Right kidney (tissue), 1 donor: ENCODE measurements at regions not wholly inside any gene's neighbourhood (a gene's known extent, or its start where the extent isn't known, plus 50 kb on each side); places are given as distances from the start of the nearest gene placed in this dataset.

ENCODE experiments used
- DNase-seq: peaks from one replicate; pipeline ENCODE4 v3.0.0-alpha.2; 2016

DNA sequence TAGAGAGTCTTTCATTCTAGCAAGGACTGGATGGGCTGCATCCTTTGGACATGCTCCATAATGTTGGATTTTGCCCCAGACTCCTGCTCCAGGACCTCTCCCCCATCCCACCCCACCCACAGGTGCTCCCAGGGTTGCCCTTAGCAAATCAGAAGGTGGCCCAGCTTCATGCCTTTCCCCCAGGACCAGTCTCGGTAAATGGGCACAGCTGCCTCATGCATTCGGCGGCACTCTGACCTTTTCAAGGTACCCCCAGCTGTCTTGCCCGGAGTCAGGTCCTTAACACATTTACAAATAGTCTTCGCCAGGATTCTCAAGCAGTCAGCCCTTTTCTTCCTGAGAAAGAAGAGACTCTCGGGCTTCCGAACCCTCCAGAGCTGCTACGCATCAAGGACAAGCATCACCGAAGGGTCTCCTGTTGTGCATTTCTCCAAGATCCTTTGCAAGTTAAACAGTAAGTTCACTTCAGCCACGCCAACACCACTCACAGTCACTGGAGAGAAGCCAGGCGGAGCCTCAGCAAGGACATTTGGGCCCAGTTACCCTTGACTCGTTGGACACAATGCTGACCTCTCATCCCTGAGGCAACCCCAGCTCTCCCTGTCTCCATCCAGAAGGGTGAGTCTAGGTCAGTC is 287.8 kb downstream of the FAM43A start:
- no peak for DNase-seq

DNA sequence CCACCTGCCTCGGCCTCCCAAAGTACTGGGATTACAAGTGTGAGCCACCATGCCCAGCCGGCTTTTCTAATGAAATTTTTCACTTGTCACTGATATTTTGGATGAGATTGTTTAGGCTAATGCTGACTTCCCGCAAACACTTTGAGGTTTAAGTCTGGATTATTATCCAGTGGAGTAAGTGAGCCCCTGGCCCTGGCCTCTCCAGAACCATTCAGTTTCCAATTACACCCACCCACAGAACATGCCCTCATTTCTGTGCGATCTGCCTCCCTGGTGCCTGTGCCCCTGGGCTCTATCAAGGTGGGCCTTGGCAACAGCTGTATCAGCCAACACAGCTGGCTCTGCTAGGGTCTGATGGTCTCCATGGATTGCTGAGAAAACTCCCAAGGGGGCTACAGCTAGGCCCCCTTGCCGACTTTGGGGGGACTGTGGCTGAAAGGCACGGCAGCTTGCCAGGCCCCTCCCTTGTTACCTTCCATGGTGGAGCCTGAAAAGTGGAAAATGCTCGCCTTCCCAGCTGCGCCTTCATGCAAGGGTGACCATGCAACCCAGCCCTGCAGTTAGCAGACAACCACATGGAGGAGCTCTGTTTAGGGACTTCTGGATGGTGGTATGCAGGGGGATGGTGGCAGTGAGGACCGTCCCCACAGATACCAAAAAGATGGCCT is 288.9 kb downstream of the FAM43A start:
- DNase-seq: no peak

DNA sequence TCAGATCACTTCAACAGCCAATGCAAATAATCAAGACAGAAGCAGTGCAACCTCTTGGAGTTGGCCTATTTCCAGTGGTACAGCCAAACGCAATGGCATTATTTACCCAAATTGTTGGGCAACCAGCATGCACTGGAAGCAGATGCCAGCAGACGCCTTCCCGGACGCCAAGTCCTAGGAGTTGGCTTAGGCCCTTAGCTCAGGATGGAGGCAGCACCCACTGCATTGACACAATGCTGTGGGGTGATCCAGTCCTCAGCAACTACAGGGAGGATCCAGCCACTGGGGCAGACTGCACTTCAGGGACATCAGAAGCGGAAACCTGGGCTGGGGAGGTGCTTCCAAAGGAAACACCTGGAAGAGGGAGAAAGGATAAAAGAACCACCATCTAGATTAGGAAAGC is 290.4 kb downstream of the FAM43A start:
- DNase-seq: no peak

DNA sequence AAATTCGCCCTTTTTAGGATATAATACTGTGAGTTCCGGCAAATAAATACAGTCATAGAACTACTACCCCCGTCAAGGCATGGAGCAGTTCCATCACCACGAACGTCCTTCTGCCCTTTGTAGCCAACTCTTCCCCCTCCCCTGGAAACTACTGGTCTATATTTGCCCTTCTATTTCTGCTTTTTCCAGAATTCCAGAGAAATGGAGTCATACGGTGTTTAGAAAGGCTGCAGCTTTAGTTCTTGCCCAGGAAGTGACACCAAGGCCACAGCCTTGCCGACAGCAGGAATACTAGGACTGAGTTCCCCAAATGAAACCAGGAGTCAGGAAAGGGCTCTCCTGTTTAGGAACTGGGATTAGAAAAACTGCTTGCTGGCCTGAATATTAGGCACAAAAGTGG is 291.2 kb downstream of the FAM43A start:
- DNase-seq: no peak

DNA sequence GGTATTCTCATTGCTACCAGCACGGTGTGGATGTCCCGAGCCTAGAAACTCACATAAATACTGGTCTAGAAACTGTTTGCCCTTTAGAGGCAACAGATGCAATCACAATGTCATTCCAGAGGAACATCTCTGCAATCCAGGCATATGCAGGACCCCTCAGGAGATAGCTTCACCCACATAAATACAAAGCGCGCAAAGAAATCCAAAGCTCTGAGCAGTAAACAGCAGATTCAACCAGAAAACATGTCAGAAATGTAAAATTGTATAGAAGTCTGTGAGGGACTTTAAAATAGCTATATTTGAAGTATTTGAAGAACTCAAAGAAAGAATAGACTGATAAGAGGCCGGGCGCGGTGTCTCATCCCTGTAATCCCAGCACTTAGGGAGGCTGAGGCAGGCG is 291.7 kb downstream of the FAM43A start:
- DNase-seq: no peak

DNA sequence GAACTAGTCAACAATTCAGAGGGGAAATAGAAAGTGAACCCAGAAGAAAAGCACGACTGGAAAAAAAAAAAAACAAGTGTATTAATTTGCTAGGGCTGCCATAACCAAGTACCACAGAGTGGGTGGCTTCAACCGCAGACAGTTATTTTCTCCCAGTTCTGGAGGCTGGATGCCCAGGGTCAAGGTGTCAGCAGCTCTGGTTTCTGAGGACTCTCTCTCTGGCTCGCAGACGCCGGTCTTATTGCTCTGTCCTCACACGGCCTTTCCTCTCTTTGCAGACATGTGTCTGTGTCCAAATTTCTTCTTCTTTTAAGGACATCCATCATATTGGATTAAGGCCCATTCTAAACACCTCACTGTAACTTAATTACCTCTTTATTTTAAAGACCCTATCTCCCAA is 291.8 kb downstream of the XXYLT1 start:
- DNase-seq: no peak

DNA sequence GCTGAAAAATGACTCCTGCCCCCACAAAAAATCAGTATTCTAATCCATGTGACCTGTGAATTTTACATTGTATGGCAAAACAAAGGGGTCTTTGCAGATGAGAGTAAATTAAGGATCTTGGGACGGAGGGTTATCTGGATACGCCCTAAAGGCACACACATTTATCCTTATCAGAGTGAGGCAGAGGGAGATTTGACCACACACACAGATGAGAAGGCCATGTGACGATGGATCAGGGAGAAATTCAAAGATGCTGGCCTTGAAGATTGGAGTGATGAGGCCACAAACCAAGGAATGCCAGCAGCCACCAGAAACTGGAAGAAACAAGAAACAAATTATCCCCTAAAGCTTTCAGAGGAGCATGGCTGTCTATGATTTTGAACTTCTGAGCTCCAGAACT is 288.5 kb downstream of the XXYLT1 start:
- no peak for DNase-seq

DNA sequence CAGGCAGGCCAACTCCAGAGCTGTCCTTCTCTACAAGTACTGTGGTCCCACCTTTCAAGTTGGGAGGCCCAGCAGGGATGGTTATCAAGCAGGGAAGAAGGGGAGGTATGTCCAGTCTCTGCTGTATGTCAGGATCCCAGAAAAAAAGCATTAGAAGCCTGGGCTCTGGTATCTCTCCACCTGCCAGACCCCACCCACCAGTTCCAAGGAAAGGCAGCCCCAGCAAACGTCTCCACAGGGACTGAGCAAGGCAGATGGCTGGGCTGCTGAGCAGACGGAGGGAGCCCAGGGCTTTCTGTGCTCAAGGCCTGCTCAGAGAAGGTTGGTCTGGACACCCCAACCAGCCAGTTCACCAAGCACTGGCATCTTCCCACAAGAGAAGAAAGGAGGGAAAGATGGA is 287.8 kb downstream of the XXYLT1 start:
- no peak for DNase-seq

DNA sequence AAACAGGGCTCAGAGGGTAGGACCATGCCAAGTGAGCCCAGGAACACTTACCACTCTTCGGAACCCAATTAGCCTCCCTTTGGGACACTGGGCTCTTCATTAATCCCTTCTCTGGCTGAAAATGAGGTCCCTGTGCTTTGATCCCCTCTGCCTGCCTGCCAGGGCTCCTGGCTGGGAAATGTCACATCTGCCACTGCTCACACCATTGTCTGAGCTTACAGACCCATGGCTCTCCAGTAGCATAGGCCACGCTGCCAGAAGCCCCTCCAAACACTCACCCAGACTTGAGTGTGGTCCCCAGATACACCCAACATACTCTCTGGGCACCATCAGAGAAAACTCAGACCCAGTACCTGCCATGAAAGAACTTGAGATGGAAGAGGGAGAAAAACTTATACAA is 287.3 kb downstream of the XXYLT1 start:
- no peak for DNase-seq

DNA sequence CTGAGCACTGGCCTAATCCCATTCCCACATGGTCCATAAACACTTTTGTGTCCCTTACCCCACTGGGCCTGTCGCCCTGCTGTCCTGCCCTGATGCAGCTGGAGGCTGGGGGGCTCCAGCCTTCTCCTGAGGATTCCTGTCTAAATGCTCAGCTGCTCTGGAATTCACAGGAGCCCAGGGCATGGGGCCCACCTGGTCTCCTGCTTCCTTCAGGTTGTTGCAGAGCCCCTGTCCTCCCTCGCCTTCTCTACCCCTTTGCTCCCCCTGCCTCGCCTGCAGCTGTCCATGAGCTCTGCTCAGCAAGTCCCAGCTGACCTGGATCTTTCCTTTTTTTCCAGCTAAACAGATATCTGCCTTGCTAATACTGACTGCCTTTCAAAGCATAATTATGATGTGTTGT is 286.9 kb downstream of the XXYLT1 start:
- DNase-seq: no peak

DNA sequence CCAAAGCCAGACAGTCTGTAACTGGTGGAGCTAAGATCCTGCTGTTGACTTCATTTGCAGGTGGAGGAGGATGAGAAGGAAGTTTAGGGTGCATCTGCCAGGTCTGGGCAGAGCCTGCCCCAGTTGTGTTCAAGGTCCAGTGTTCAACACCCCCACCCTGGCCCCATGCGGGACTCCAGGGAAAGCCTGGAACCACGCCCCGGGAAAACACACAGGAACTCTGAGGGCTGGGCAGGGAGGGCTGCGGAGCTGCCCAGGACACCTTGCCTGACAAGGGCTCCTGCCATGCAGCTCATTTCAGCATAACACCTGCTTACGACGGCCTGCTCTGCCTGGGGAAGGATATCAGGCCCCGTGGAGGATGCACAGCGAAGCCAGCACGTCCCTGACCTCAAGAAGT is 286.3 kb downstream of the XXYLT1 start:
- DNase-seq: no peak

DNA sequence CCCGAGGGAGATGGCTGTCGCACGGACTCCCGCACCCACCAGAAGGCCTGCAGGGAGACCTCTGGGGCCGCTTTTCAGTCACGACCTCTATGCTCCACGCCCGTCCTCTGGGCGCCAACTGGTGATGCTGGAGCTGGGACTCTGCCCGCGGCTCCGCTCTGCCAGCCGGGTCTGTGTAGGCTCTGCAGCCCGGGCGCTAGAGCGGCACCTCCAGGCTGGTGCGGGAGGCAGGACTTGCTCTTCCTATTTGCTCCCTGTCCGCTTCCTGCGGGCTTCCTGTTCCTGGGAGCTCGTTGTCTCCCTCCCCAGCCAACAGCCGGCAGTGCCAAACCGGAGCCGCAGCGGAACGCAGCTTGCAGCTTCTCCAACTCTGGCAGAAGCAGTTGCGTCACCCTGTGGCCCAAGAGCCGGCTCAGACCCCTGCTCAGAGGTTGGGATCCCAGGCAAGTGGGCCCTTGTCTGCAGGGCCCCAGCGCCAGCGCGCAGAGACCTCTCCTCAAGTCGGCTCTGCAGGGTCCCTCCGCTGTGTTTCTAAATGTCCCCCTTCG is 285.9 kb downstream of the XXYLT1 start:
- peak; percentile 39 for DNase-seq

DNA sequence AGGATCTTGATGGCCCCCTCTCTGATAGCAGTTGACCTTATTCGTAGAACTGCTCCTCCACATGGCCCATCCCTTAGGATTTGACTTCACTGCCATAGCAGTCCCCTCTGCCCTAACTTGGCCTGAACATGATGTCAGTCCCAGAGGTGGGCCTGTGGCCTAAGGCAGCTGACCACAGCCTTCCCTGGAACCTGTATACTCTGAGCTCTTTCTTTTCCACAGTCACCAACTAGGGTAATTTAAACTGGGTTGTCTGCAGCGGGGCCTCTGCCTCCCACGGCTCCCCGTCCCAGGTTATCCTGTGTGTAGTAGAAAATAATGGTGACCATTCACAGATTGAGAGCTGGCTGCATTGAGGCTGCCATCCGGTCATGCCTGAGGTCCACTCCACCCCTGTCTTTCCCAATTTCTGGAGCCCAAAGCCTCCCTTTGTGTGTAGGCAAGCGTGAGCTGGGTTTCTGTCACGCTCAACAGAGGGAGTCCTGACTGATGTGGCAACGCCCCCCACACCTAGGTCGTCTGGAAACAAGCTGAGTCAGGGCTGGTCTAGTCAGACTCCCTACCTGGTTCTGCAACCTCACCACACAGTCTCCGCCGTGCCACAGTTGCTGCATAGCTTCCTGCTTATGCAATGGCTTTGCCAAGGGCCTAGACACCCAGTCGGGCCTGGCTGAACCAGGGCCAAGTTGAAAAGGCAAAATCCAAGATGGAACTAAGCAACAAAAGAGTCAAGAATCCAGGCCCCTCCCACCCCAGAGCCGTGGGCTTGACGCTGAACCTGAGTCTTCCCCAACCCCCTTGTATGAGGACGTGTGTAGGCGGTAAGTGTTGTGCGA is 284.5 kb downstream of the XXYLT1 start:
- DNase-seq: no peak

DNA sequence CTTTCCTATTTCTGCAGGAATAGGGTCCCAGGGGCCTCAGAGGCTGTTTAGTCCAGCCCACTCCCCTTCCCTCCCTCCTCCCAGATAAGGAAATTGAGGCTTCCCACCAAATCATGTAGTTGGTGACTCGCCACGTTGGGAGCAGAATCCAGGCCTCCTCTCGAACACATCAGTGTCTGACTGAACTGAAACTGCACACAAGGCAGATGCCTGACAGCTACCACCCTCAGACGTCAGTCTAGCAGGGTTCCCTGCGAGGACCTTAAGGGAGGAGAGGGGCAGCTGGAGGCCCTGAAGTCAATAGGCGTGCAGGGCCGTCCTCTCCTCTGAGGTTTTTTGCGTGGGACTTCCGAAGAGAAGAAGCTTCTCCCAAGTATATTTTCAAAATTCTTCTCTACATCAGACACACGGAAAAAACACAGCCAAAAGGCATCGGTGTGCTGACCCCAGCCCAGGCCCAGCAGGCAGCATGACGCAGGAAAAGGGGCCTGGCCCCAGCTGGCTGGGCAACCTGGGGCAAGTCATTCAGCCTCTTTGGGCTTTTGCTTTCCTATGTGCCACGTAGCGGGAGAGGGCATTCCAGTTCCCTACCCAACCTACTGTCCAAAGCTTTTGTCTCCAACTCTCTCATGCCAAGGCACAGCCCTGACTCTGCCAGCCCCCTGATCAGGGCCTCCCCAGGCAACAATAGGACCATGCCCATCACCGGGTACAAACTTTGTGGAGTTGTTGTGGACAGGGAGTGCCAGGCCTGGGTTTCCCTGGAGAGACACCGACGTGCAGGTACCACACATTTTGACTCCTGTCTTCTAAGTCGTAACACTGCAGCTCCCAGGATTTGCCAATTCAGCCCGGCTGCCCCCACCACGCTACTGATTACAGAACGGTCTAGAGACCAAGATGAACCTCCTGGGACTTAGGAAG is 283.1 kb downstream of the XXYLT1 start:
- DNase-seq: no peak

DNA sequence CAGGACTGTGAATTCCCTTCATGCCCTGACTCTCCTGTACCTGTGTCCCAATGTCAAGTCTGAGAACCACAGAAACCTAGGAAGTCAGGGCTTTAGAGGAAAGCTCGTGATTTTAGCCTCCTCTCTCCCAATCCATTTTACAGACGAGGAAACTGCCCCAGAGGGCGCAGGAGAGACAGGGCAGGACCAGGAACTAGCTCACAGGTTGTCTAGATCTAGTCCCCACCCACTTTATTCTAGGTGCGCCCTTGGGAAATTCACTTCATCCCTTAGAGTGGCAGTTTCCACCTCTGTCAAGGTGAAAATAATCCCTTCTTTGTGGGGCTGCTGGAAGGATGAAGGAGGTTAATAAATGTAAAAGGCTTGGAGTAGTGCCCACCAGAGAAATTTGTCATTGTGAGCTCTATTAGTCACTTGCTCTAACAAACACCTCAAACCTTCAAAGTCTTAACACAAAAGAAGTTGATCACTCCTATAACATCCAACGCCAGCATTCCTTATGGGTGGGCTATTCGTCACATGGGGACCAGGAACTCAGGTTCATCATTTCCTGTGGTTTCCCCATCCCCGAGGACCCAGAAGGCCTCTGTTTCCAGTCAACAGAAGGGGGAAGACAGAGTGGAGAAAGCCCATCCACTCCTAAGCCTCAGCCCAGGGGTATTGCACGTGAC is 282.3 kb downstream of the XXYLT1 start:
- no peak for DNase-seq

DNA sequence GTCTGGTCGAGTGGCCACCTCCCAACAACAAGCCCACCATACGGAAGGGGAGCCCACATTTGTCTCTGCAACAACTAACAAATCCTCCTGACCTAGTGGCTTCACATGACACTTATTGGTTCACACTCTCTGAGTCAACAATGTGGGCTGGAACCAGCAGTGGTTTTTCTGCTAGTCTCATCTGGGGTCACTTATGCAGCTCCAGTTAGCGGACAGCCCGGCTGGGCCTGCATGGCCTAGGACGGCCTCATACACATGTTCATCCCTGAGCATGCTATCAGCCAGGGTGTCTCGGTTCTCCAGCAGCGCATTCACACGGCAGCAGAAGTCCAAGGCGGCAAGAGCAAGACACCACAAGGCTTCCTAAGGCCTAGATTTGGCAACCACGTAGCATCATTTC is 281.7 kb downstream of the XXYLT1 start:
- DNase-seq: no peak

DNA sequence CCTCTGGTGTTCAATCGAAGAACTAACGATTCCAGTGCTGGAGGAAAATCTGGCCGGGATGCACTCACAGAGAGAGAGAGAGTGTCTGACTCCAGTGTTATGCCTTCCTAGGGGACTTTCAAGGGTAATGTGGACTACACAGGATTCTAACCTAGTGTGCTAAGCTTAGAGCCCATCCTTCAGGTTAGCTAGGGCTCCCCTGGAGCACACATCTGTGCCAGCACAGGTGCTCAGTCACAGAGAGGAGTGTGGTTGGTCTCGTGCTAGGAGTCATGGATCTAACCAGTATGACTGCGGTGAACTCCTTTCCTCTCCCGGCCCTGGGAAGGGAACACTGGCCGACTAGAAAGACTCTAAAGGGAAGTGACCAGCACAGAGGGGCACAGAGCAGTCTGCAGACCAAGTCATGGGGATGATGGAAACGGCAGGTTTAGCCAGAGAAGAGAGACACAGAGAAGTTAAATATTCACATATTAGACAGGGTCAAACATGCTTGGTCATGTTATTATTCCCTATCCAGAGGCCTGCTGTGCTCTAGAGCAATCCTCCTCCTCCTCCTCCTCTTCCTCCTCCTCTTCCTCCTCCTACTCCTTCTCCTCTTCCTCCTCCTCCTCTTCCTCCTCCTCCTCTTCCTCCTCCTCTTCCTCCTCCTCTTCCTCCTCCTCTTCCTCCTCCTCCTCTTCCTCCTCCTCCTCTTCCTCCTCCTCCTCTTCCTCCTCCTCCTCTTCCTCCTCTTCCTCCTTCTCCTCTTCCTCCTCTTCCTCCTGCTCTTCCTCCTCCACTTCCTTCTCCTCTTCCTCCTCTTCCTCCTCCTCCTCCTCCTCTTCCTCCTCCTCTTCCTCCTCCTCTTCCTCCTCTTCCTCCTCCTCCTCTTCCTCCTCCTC is 280.3 kb downstream of the XXYLT1 start:
- DNase-seq: no peak

DNA sequence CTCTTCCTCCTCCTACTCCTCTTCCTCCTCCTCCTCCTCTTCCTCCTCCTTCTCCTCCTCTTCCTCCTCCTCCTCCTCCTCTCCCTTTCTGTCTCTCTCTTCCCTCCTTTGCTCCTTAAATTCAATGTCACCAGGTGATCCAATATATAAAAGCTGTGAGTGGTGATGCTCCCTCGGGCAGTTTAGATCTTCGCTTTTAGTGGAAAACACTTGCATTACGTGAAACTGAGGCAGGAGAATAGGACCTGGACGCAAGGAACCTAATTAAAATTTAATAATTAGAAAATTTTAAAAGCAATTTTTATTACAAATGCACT is 279.7 kb downstream of the XXYLT1 start:
- DNase-seq: no peak

DNA sequence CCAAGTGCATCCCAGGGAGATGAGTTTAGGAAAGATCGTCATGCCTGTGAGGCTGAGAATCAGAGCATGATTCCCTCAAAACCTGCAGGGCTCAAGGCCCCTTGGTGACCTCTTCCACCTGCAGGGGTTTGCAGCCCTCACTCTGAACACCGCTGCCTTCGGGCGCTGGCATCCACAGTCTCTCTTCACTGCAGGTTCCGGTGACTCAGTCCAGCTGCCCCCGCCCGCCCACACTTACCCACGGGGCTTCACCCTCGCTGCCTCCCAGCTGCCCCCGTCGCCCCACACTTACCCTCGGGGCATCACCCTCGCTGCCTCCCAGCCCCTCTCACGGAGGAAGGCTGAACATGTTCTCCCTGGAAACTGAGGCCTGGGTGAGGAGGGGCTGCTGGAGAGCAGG is 277.1 kb downstream of the XXYLT1 start:
- no peak for DNase-seq

DNA sequence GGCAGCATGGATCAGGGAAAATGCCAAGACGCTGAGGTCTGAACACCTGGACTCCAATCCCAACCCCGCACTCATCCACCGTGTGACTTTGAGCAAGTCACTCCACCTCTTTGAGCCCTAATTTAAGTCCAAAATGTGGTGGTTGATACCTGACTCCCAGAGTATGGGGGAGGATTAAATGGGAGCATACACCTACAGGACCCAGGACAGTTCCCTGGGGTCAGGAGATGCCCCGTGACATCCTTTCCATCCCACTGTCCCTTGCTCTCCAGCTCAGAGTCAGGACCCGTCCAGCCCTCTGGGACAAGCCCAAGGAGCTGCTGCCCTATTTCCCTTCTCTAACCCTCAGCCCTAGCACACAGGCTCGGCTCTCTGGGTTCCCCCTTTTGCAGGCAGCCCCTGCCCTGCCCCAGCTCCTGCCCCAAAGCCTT is 276.4 kb downstream of the XXYLT1 start:
- no peak for DNase-seq

DNA sequence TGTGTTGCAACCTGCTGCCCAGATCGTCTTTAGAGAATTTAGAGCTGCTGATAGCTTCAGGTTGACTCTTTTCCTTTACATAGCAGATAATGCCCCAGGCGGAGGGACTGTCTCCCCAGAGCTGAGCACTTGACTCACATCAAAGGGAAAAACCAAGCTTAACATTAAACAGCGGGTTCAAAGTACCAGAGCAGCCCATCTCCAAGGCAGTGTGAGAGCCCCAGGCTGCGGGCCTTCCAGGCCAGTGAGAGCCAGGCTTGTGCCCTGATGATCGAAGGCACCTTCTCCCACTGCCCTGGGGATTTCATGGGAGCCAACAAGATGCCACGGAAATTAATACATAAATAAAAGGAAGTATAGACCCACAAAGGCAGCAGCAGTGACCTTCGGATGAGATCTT is 275.6 kb downstream of the XXYLT1 start:
- no peak for DNase-seq
